B cell (primary cell): ENCODE measurements at regions not wholly inside any gene's neighbourhood (a gene's known extent, or its start where the extent isn't known, plus 50 kb on each side); places are given as distances from the start of the nearest gene placed in this dataset.

ENCODE experiments used
- ATAC-seq: fragments of 200-7000 bp; cut with Tn5 transposase; one replicate; pipeline ENCODE4 v1.10.0; 2021; ENCODE audit warnings: low read depth, mild to moderate bottlenecking, moderate number of reproducible peaks, moderate library complexity
- CTCF ChIA-PET: fragments of 350-600 bp; sonication (Branson Sonifier 250); formaldehyde crosslinking; loops from one replicate; lab custom pipeline; 2021; ENCODE audit warnings: antibody characterized with exemption, inconsistent platforms; lab: Charles Lee
- POLR2A ChIA-PET: fragments of 350-600 bp; sonication (Branson Sonifier 250); formaldehyde crosslinking; loops from one replicate; lab custom pipeline; 2021; ENCODE audit warnings: antibody characterized with exemption; lab: Charles Lee
- DNase-seq: peaks from one replicate; pipeline ENCODE4 v3.0.0; 2013
- H2AFZ ChIP-seq: 2 replicates; pipeline ENCODE4 v1.6.1; 2012; ENCODE audit warnings: mild to moderate bottlenecking, low read depth, low read length; ENCODE audit not compliant: insufficient read depth, poor library complexity, severe bottlenecking
- H3K27ac ChIP-seq, 2 donors: 1 replicate in 1 of 2; 2 replicates in 1 of 2; pipeline ENCODE4 v1.5.1; 2012 to 2013; ENCODE audit warnings: low read length in 2 of 2, mild to moderate bottlenecking in 2 of 2, moderate library complexity in 1 of 2
- H3K27me3 ChIP-seq, 4 experiments: fragments of 200-600 bp in 1 of 4; sonication (generic) in 1 of 4; replicated peaks in 1 of 4; 1 replicate in 2 of 4; 2 replicates in 2 of 4; pipeline versions ENCODE4 v1.6.1 to v1.7.0; 2013 to 2016; ENCODE audit warnings: low read length in 3 of 4, mild to moderate bottlenecking in 2 of 4, mixed read lengths in 1 of 4, moderate library complexity in 1 of 4; ENCODE audit not compliant: insufficient read depth in 4 of 4, control insufficient read depth in 3 of 4; ENCODE audit errors: control extremely low read depth in 1 of 4
- H3K36me3 ChIP-seq, 2 experiments: replicated peaks in 1 of 2; 1 replicate in 1 of 2; 2 replicates in 1 of 2; pipeline versions ENCODE4 v1.6.1 to v1.7.1; 2013; ENCODE audit warnings: low read length in 1 of 2; ENCODE audit not compliant: insufficient read depth in 2 of 2, control insufficient read depth in 1 of 2; ENCODE audit errors: control extremely low read depth in 1 of 2, extremely low read depth in 1 of 2
- H3K4me1 ChIP-seq, 2 donors: fragments of 200-600 bp in 1 of 2; sonication (generic) in 1 of 2; 1 replicate in 1 of 2; 2 replicates in 1 of 2; pipeline versions ENCODE4 v1.5.1 to v1.6.1; 2013 to 2017; ENCODE audit warnings: low read length in 2 of 2; ENCODE audit not compliant: control insufficient read depth in 2 of 2, insufficient read depth in 2 of 2
- H3K4me2 ChIP-seq: replicated peaks from 2 replicates; pipeline ENCODE3; 2012; ENCODE audit warnings: mild to moderate bottlenecking, low read depth, low read length; ENCODE audit not compliant: poor library complexity, severe bottlenecking
- H3K4me3 ChIP-seq, 5 experiments: fragments of 200-600 bp in 1 of 5; sonication (generic) in 1 of 5; 1 replicate in 3 of 5; 2 replicates in 2 of 5; pipeline versions ENCODE4 v1.5.1 to v1.7.0; 2011 to 2016; ENCODE audit warnings: low read length in 4 of 5, mild to moderate bottlenecking in 4 of 5, low read depth in 2 of 5, control low read depth in 1 of 5, moderate library complexity in 1 of 5; ENCODE audit not compliant: insufficient read depth in 1 of 5; ENCODE audit errors: control extremely low read depth in 1 of 5, extremely low read depth in 1 of 5
- H3K79me2 ChIP-seq: fragments of 200-600 bp; sonication (generic); one replicate; pipeline ENCODE4 v1.6.0; 2016; ENCODE audit warnings: low read length; ENCODE audit not compliant: control insufficient read depth, insufficient read depth
- H3K9ac ChIP-seq: fragments of 200-600 bp; sonication (generic); 2 replicates; pipeline ENCODE4 v1.6.1; 2017; ENCODE audit warnings: mild to moderate bottlenecking, low read length, moderate library complexity
- H3K9me3 ChIP-seq, 3 donors: one replicate each; pipeline versions ENCODE4 v1.6.1 to v1.7.1; 2013; ENCODE audit warnings: low read length in 2 of 3; ENCODE audit not compliant: control insufficient read depth in 2 of 3, insufficient read depth in 1 of 3; ENCODE audit errors: control extremely low read depth in 1 of 3
- H4K20me1 ChIP-seq: 2 replicates; pipeline ENCODE4 v1.6.0; 2012; ENCODE audit warnings: mild to moderate bottlenecking, low read length; ENCODE audit not compliant: insufficient read depth, control insufficient read depth, poor library complexity, severe bottlenecking
- H3K27ac Mint-ChIP-seq: one replicate; pipeline ENCODE4 v1.8.0; 2021; ENCODE audit warnings: mixed read lengths
- H3K27me3 Mint-ChIP-seq: one replicate; pipeline ENCODE4 v1.8.0; 2021; ENCODE audit warnings: mixed read lengths
- H3K4me1 Mint-ChIP-seq: one replicate; pipeline ENCODE4 v1.8.0; 2021; ENCODE audit warnings: mixed read lengths
- H3K4me3 Mint-ChIP-seq: one replicate; pipeline ENCODE4 v1.8.0; 2021; ENCODE audit warnings: mixed read lengths
- H3K9me3 Mint-ChIP-seq: one replicate; pipeline ENCODE4 v1.8.0; 2022; ENCODE audit warnings: mixed read lengths; ENCODE audit not compliant: insufficient read depth
- EZH2 ChIP-seq: IDR thresholded peaks from 2 replicates; pipeline ENCODE4 v1.6.1; 2012; ENCODE audit warnings: borderline replicate concordance, low read depth, mild to moderate bottlenecking, moderate library complexity, low read length; ENCODE audit not compliant: insufficient read depth, poor library complexity, severe bottlenecking
- WGBS: methylation state at CpG from one replicate; pipeline ENCODE4 v1.1.5; 2013; ENCODE audit warnings: missing lambda C conversion rate; ENCODE audit not compliant: insufficient coverage; 5-methylcytosine and 5-hydroxymethylcytosine counted together
- intact Hi-C: fragments of 100-400 bp; cut with micrococcal nuclease; formaldehyde crosslinking; loops from one replicate; pipeline ENCODE4 v1.10.0; 2022
- TF ChIP-seq, protein P1 (sequence below): fragments of 200-600 bp; IDR thresholded peaks from one replicate; pipeline ENCODE4 v1.8.0; 2022; ENCODE audit warnings: antibody characterized with exemption, mild to moderate bottlenecking

DNA sequence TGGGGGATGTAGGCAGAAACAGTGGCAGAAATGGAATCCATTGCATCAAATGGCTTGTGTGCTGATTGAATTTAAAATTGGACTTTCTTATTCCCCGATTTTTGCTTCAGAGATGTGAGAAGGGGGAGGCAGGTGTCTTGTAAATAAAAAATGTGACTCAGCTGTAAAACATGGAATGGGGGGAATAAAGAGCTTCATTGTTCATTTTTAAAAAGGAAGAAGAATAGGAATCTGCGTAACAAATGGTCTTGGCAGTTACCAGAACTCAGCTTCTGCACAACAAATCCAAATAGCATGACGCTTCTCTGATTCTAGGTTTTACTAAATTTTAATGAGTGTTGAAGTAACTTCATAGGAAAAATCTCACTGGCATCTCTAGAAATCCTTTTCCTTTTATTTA lies 323.9 kb upstream of the GBE1 start:
- Histone ChIP-seq H3K4me2 (no peak overlapping the region), H3K79me2 (no peaks in the 10 kb centered on the region), H3K36me3 (no peaks in the 10 kb centered on the region), H3K27ac (no peak overlapping the region), H3K4me3 (no peak overlapping the region), H3K9me3 (no peaks in the 10 kb centered on the region), H3K9ac (no peak overlapping the region), H2AFZ (no peak overlapping the region), H3K4me1 (no peaks in the 10 kb centered on the region), H3K27me3 (no peaks in the 10 kb centered on the region), H4K20me1 (no peaks in the 10 kb centered on the region)
- ATAC-seq (no peak), DNase-seq (no peak)
- ChIA-PET POLR2A (no interaction called here), CTCF (no interaction called here)
- intact Hi-C loops, result no loop called here
- H3K4me1 Mint-ChIP-seq, result peaks cover 7% of the 10 kb centered on the region
- H3K27me3 Mint-ChIP-seq, result peaks cover 3% of the 10 kb centered on the region
- WGBS, result 71% methylated on average over 1 of the region's 3 CpGs
- no peak overlapping the region for H3K4me3 Mint-ChIP-seq
- H3K27ac Mint-ChIP-seq, result no peak overlapping the region
- H3K9me3 Mint-ChIP-seq, result no peaks in the 10 kb centered on the region
- TF ChIP-seq, protein P1, sequence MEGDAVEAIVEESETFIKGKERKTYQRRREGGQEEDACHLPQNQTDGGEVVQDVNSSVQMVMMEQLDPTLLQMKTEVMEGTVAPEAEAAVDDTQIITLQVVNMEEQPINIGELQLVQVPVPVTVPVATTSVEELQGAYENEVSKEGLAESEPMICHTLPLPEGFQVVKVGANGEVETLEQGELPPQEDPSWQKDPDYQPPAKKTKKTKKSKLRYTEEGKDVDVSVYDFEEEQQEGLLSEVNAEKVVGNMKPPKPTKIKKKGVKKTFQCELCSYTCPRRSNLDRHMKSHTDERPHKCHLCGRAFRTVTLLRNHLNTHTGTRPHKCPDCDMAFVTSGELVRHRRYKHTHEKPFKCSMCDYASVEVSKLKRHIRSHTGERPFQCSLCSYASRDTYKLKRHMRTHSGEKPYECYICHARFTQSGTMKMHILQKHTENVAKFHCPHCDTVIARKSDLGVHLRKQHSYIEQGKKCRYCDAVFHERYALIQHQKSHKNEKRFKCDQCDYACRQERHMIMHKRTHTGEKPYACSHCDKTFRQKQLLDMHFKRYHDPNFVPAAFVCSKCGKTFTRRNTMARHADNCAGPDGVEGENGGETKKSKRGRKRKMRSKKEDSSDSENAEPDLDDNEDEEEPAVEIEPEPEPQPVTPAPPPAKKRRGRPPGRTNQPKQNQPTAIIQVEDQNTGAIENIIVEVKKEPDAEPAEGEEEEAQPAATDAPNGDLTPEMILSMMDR, result no peak
- TF ChIP-seq EZH2, result no peak

DNA sequence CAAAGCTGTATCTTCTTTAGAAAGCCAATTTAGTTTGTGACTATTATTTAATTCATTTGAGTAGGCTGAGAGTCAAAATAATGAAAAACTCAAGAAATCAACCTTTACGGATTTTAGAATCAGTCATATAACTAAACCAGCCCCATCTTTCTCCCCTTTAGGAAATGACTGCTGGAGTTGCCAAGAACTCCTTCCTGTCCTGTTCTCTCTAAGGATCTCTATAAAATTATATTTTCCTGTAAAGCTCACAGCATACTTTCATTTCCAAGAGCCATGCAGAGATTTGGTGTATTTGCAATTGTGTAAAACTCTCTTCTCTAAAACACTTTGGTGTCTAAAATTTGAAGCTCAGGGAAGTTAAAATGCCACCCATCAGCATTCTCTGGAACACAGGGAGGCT lies 323.4 kb upstream of the GBE1 start:
- DNase-seq, result no peak
- H3K27ac Mint-ChIP-seq, result no peak overlapping the region
- H3K27me3 Mint-ChIP-seq, result peaks cover 3% of the 10 kb centered on the region
- H3K4me3 ChIP-seq, result no peak overlapping the region
- POLR2A ChIA-PET, result no interaction called here
- no peak overlapping the region for H2AFZ ChIP-seq
- no peak overlapping the region for H3K27ac ChIP-seq
- intact Hi-C loops, result no loop called here
- H3K9me3 Mint-ChIP-seq, result no peaks in the 10 kb centered on the region
- H3K4me1 ChIP-seq, result no peaks in the 10 kb centered on the region
- no peaks in the 10 kb centered on the region for H3K36me3 ChIP-seq
- peaks cover 7% of the 10 kb centered on the region for H3K4me1 Mint-ChIP-seq
- H4K20me1 ChIP-seq, result no peaks in the 10 kb centered on the region
- 71% methylated on average over 1 of the region's 1 CpG for WGBS
- no peak overlapping the region for H3K4me3 Mint-ChIP-seq
- H3K9ac ChIP-seq, result no peak overlapping the region
- no peak overlapping the region for H3K4me2 ChIP-seq
- ATAC-seq, result no peak
- no peaks in the 10 kb centered on the region for H3K79me2 ChIP-seq
- TF ChIP-seq EZH2, result no peak
- TF ChIP-seq, protein P1, result no peak
- no peaks in the 10 kb centered on the region for H3K27me3 ChIP-seq
- H3K9me3 ChIP-seq, result no peaks in the 10 kb centered on the region
- CTCF ChIA-PET, result no interaction called here
